22Rv1 (cell line): ENCODE measurements at regions not wholly inside any gene's neighbourhood (a gene's known extent, or its start where the extent isn't known, plus 50 kb on each side); places are given as distances from the start of the nearest gene placed in this dataset.

ENCODE experiments used
- ZFX ChIP-seq: fragments of 450-650 bp; IDR thresholded peaks from 2 replicates; pipeline ENCODE4 v1.6.1; 2017; ENCODE audit warnings: antibody characterized with exemption, borderline replicate concordance
- TF ChIP-seq, protein P1 (sequence below): fragments of 450-650 bp; IDR thresholded peaks from 2 replicates; pipeline ENCODE4 v1.5.1; 2017; ENCODE audit warnings: mild to moderate bottlenecking

GRCh38 chr1:75023005-75023404 lies 111.2 kb upstream of the LHX8 start:
- TF ChIP-seq, protein P1, sequence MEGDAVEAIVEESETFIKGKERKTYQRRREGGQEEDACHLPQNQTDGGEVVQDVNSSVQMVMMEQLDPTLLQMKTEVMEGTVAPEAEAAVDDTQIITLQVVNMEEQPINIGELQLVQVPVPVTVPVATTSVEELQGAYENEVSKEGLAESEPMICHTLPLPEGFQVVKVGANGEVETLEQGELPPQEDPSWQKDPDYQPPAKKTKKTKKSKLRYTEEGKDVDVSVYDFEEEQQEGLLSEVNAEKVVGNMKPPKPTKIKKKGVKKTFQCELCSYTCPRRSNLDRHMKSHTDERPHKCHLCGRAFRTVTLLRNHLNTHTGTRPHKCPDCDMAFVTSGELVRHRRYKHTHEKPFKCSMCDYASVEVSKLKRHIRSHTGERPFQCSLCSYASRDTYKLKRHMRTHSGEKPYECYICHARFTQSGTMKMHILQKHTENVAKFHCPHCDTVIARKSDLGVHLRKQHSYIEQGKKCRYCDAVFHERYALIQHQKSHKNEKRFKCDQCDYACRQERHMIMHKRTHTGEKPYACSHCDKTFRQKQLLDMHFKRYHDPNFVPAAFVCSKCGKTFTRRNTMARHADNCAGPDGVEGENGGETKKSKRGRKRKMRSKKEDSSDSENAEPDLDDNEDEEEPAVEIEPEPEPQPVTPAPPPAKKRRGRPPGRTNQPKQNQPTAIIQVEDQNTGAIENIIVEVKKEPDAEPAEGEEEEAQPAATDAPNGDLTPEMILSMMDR = no peak
- no peak for TF ChIP-seq ZFX
